NCI-H1105 (cell line): ENCODE measurements at regions not wholly inside any gene's neighbourhood (a gene's known extent, or its start where the extent isn't known, plus 50 kb on each side); places are given as distances from the start of the nearest gene placed in this dataset.
A peak's percentile ranks its signal among the peaks of the same experiment; 100 is the strongest.
"Not testable (repeated sequence)": the region's sequence is repeated elsewhere in the genome, so short reads cannot be mapped to it uniquely, and the experiment has no call there.

Experiments used
- DNase-seq: peaks from one replicate; lab custom pipeline; 2025; lab: John Stamatoyannopoulos, UW

DNA sequence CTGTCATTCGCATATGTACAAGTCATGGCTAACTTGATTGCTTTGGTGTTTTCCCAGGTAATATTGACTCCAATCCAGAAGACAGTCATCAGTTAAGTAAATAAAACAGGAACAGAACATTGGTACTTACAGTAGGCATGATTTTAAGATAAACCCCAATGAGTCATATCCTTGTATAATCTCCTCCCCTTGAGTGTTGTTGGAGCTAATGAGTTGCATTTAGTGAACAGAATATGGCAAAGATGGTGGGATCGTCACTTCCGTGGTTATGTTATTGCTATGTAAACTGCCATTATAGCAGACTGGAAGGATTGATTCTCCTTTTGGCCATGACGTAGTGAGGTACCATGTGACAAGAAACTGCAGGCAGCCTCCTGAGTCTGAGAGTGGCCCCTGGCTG, 102.2 kb downstream of the TMX1 start:
- no peak for DNase-seq

GRCh38 chr14:51351997-51352396, 112.0 kb downstream of the TMX1 start:
- DNase-seq: no peak

GRCh38 chr14:51353901-51354300, 113.9 kb downstream of the TMX1 start:
- no peak for DNase-seq

DNA sequence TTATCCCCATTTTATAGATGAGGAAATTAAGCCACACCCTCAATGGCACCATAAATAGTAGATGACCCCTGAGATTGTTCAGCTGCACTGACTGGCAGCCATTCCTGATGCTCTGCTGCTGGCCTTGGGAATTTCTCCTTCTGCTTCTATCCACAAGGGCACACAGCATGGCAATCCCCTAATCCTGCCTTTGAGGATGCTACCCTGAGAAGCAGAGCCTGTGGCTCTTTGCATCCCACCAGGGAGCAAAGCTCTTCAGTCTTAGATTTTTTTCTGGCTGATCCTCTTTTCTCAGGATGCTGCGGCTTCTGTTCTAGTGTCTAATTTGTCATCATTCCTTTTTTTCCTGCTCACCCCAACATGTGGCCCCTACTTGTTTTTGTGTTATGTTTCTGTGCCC, 114.8 kb downstream of the TMX1 start:
- no peak for DNase-seq

DNA sequence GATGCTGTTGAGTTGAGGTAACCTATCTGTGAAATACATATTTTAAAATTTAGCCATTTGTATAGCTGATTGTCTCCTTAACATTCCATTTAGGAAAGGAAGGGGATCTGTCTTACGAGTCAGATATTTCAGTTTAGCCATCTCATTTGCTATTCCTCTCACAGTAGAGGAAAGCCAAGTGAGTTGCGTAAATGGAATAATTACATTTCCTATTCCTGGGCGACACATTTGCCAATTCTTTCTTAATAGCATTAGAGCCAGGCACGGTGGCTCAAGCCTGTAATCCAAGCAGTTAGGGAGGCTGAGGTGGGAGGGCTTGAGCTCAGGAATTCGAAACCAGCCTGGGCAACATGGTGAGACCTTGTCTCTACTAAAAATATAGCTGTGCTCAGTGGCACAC, 116.3 kb downstream of the TMX1 start:
- DNase-seq: no peak

DNA sequence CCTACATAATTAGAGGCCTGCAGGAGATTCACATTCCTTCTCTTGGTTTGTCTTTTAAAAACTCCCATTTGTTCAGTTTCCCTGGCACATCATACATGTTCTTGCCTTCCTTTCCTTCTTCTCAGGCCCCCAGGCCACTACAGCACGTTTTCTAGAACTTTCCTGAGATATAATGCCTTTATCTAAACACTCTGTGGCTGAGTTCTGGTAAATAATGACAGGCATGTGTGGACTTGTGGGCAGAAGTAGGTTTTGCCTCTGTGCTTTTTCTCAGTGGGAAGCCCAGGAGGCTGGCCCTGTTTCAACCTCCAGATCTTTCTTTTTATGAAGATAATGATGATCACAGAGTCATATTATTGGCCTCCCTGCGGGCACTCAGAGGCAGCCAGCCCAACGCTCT, 117.2 kb downstream of the TMX1 start:
- DNase-seq: no peak

DNA sequence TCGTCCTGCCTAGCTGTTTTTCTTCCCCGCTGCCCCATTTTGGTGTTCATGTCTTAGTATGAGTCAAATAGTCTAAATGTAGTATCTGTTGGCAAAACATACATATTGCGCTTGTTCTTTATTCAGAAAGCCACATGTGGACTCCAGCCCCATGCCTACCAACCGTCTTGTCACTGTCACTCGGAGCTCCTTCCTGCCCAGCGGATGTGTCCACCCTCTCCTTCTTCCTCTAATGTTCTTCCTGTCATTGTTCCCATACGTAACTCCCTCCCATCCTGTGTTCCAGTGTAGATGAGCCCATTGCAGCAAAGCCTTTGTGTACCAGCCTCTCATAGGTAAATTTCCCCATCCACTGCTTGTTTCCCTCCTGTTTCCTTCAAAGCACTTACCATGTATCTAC, 120.5 kb downstream of the TMX1 start:
- no peak for DNase-seq

DNA sequence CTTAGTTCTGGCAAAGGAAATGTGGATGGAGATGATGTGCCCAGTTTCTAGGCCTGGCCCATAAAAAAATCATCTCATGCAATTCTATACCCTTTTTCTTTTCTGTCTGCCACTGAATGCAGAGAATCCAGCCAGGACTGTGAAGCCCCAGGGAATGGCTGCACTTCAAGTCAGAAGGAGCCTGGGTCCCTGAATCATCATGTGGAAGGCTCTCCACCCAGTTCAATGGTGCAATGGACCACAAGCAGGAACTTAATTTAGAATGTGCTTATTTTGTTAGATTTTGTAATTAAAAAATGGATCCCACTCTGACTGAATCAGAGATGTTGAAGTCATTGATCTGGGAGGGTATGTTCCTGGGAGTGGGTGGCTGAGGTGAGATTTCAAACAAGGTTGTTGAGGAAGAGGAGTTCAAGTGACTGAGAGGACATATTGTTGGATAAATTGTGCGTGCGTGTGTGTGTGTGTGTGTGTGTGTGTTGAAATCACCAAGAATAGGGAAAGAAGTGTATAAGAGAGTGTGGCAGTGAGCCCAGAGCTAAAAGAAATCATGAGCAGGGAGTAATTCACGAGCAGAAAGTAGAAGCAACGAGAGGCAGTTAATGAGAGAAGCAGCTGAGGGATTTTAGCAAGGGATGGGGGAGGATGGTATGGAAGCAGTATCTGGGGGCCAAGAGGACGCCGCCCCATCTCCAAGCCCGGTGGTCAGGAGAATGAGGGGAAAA, 125.4 kb downstream of the TMX1 start:
- no peak for DNase-seq

DNA sequence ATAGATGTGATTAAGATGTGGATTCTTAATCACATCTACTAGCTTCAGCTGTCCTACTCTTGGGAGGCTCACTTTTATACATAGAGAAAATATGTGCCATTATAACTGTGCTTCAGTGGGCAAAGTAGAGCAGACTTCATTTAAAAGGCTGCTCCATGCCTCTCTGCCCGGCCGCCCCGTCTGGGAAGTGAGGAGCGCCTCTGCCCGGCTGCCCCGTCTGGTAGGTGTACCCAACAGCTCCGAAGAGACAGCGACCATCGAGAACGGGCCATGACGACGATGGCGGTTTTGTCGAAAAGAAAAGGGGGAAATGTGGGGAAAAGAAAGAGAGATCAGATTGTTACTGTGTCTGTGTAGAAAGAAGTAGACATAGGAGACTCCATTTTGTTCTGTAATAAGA, 126.4 kb downstream of the TMX1 start:
- DNase-seq: not testable (repeated sequence)

DNA sequence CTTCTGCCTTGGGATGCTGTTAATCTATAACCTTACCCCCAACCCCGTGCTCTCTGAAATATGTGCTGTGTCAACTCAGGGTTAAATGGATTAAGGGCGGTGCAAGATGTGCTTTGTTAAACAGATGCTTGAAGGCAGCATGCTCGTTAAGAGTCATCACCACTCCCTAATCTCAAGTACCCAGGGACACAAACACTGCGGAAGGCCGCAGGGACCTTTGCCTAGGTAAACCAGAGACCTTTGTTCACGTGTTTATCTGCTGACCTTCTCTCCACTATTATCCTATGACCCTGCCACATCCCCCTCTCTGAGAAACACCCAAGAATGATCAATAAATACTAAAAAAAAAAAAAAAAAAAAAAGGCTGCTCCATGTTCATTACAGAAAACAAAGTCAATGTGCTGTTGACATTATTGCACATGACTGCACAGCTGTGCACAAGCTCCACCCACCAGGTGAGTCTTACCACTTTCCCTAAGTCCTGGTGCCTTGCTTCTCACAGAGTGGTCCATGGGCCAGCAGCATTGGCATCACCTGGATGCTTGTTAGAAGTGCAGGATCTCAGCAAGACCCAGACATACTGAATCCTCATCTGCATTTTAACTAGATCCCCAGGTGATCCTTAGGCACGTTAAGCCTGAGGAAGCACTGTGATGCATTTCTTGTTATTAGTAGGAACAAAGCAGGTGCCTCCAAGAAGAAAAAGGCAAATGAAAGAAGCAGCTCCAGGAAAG, 127.0 kb downstream of the TMX1 start:
- not testable (repeated sequence) for DNase-seq

DNA sequence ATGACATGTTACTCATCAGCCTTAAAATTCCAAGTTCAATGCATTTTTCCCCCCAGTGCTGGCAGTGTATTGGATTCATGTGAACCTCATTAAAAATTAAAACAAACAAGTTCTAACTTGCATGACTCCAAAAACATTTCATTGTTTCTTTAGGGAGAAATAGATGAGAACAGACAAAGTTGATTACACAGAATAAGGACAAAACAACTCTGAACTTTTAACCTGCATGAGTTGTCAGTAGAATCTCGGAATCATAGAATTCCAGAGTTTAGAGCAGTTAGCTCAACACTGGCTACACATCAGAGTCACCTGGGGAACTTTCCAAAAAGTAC, 127.5 kb downstream of the TMX1 start:
- DNase-seq: no peak

DNA sequence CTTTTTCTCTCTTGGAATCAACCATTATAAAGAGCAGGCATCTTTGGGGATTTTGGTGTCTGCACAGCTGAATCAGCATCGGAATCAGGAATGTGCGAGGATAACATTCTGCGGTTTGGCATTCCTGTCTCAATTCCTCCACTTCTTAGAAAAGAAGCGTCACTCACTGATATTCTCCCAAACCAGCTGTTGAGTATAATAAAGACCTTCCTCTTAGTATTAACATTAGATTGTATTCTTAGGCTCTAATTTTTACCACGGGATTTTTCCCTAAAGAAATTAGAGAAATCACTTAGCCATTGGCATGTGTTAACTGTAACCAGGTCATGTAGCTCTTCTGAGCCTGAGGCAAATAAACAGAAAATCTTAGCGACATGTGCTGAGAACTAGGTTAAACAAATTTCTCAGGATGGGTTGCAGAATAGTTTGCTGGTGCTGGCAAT, 128.7 kb downstream of the TMX1 start:
- DNase-seq: no peak

- DNase-seq: no peak
Observed at GRCh38 chr14:51369814-51370213, 129.8 kb downstream of the TMX1 start.

GRCh38 chr14:51370758-51371386, 130.8 kb downstream of the TMX1 start:
- no peak for DNase-seq

- not testable (repeated sequence) for DNase-seq
Observed at GRCh38 chr14:51377186-51377585, 137.1 kb downstream of the TMX1 start.

- no peak for DNase-seq
Observed at GRCh38 chr14:51382506-51382905, 142.5 kb downstream of the TMX1 start.

DNA sequence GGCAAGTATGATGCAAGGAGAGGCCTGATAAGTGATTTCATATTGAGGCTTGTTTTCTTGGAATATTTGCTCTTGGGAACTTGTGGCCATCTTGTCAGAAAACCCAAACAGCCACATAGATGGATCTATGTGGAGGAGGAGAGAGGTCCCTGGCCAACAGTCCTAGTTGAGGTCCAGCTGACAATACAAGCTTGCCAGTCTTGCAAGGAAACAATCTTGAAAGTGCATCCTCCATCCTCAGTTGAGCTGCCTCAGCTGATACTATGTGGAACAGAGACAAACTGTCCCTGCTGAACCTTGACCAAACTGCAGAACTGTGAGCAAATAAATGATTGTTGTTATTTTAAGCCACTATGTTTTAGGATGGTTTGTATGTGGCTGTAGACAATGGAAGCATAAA, 146.4 kb downstream of the TMX1 start:
- DNase-seq: no peak

DNA sequence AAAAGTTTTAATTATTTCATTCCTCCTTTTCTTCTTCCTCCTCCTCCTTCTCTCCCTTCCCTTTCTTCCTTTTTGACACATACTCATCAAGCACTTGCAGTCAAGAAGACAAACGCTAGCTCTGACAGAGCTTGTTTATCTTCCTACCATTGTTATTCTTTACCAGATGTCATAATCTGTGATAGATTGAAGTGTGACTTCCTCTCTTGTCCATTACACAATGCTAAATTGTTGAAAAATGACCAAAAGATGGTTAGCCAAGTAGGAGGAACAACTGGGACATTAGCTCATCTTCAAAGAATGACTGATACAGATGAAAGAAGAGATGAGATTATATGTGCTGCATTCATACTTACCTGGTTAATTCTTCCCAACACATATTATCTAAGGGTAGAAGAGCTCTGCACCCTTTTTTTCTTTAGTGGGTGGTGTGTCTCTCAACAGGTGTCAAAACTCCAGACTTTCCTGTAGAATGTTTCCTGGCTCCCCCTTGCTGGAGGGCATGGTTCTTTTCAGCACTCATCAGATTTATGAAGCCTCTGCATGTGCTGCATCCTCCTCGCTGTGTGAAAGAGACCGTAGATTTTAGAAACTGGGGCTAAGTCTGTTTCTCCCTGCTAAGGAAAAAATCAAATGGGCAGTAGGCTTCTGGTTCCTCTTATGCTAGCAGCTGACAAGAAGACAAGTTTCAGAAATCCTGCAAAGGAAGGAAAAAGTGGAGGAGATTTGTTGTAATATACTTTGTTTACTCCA, 147.1 kb downstream of the TMX1 start:
- no peak for DNase-seq

DNA sequence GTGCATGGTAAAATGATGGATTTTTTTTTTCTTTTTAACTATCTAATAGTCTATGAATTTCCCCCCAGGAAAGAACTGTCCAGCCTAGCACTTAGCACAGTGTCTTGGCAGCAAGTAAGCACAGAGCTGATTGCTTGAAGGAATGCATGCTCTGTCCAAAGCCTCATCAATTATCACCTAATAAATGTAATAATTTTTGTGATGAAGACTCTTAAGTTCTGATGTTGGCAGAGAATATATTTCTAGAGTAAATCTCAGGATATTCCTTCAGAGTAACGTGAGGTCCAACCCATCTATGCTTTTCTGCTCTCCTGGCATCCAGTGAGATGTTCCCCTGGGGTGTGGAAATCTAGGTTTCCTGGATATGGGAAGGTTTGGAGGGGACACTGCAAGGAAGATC, 152.4 kb downstream of the TMX1 start:
- DNase-seq: no peak

DNA sequence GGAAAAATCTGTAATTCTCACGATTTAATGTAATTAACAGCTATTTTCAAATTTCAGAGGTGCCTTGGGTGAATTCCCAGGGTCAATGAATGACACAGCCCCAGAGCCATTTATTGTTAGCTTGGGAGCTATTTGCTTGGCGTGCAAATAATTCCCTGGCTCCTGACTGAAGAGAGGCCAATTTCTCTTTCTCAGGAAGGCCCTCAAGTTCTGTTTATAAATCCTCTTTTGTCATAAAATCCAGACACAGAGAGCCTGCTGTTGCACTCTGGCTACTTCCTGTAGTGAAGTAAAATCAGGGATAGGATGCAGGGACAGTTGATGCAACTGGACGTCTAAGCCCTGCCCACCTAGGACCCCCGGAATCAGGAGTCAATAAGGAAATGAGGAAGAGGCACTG, 154.3 kb downstream of the TMX1 start:
- no peak for DNase-seq

GRCh38 chr14:51394804-51395203, 154.8 kb downstream of the TMX1 start:
- no peak for DNase-seq

GRCh38 chr14:51395361-51395849, 155.4 kb downstream of the TMX1 start:
- peak; percentile 86 for DNase-seq
